Left hindlimb (tissue), 1 donor: ENCODE measurements at regions not wholly inside any gene's neighbourhood (a gene's known extent, or its start where the extent isn't known, plus 50 kb on each side); places are given as distances from the start of the nearest gene placed in this dataset.
"Not testable (repeated sequence)": the region's sequence is repeated elsewhere in the genome, so short reads cannot be mapped to it uniquely, and the experiment has no call there.

ENCODE experiments used
- DNase-seq: peaks from one replicate; pipeline ENCODE4 v3.0.0-alpha.2; 2018

DNA sequence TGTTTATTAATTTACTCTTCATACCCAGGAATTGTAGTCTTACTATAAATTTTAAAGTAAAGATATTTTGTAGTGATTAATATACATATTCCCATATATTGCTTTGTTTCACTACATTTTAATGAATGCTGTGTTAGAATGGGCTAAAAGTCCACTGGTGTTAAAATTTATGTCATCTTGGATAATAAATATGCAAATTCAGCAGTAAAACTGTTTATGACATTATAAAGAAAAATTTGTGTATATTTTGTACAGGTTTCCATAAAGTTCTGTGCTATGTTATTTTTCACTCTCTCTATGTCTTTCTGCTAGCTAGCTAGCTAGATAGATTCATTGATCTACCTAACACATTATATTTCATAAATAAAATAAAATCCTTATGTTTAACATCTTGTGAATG, 1071.2 kb downstream of the FAT4 start:
- no peak for DNase-seq

DNA sequence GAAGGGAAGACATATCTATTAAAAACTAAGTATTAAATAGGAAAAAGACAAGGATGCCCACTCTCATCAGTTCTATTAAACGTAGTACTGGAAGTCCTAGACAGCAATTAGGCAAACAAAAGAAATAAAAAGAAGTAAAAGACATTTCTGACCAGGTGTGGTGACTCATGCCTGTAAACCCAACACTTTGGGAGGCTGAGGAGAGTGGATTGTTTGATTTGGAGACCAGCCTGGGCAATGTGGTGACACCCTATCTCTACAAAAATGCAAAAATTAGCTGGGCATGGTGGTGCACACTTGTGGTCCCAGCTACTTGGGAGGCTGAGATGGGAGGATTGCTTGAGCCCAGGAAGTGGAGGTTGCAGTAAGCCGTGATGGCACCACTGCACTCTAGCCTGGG, 1071.8 kb downstream of the FAT4 start:
- DNase-seq, result no peak

DNA sequence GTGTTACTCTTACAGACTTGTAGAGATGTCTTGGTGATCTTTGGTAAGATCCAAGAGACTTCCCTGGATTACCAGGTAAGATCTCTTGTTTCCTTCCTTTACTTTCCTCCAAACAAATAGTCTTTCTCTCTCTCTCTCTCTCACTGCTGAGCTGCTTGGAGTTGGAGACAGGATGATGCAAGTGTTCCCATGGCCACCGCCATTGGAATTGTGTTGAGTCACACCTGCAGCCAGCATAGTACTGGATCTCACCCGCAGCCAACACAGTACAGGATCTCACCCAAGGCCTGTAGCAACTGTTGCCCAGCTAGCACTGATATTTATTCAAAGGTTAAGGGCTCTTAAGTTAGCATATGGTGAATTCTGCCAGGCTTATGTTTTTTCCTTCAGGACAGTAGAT, 1080.9 kb downstream of the FAT4 start:
- no peak for DNase-seq

DNA sequence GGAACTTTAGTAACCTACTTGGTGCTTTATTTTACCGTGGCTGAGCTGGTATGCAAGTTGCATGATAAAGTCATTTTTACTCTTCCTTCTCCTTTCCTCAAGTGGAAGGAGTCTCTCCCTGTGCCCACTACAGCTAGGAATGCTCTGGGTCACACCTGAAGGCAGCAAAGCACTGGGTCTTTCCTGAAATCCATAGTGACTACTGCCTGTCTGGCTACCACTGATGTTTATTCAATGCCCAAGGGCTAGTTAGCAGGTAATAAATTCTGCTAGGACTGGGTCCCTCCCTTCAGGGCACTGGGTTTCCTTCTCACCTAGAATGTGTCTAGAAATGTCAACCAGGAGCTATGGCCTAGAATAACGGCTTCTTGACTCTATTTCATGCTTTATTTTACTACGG, 1081.4 kb downstream of the FAT4 start:
- no peak for DNase-seq

DNA sequence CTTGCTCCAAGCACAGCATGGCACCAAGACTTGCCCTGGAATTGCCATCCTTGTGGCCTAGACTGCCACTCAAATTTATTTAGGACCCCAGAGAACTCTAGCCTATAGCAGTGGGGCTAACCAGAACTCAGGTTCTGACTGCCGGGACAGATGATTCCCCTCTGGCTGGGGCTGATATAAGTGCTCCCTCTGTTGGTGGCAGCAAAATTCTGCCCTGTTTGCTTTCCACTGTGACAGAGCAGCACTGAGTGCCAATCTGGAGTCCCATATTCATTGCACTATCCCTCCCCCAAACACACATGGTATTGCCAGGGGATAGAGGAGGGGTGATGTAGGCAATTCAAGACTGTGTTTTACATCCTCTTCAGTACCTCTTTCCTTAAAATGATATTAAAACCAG, 1081.9 kb downstream of the FAT4 start:
- DNase-seq, result no peak

DNA sequence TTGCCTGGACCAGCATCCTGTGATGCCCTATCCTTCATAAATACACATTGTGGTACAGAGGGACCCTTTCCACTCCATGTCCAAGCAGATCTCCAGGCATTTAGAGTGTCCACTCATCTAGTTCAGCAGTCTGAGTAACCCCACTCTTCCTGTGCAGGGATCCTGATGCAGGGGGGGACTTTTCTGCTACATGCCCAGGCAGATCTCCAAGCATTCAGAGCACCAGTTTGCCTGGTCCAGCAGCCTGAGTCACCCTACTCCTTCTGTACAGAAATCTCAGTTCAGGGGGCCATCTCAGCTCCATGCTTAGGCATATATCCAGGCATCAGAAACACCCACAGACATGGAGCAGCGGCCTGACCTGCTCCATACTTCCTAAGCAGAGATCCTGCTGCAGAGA, 1089.8 kb downstream of the FAT4 start:
- DNase-seq, result no peak

DNA sequence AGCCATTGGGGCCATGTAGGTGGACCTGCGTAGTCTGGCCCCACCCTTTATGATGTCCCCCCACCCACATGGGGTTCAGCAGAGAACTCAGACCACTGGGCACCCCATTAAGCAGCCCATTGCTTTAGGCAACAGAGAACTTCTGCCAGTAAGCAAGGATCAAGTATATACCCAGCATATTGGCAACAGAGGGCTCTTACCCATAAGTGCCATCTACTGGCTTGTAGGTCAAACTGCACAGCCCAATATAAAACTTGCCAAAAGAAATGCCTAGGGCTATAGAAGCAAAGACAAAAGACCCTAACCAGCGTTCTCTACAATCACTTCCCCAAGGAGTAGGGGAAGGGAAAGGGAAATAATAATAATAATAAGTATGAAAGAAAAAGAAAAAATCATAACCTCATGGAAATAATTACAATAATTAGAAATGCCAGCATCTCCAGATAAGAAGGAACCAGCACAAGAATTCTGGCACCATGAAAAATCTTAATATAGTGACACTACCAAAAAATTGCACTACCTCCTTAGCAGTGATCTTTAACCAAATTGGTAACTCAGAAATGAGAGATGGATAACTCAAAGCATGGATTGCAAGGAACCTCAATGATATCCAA, 1090.7 kb downstream of the FAT4 start:
- DNase-seq, result no peak

DNA sequence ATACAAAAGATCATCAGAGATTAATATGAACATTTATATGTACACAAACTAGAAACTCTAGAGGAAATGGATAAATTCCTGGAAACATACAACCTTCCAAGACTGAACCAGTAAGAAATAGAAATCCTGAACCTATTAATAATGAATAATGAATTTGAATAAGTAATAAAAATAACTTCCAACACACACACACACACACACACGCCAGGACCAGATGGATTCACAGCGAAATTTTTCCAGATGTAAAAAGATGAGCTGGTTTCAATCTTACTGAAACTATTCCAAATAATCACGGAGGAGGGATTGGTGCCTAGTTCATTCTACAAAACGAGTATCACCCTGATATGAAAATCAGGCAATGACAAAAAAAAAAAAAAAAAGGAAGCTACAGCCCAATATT, 1095.0 kb downstream of the FAT4 start:
- no peak for DNase-seq

DNA sequence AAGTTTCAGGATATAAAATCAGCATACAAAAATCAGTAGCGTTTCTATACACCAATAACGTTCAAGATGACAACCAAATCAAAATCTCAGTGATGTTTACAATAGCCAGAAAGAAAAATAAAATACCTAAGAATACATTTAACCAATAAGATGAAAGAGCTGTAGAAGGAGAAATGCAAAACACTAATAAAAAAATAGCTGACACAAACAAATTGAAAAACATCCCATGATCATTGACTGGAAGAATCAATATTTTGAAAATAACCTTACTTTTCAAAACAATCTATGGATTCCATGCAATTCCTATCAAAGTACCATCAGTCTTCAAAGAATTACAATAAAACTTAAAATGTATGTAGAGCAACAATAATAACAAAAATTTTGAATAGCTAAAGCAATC, 1096.3 kb downstream of the FAT4 start:
- no peak for DNase-seq

DNA sequence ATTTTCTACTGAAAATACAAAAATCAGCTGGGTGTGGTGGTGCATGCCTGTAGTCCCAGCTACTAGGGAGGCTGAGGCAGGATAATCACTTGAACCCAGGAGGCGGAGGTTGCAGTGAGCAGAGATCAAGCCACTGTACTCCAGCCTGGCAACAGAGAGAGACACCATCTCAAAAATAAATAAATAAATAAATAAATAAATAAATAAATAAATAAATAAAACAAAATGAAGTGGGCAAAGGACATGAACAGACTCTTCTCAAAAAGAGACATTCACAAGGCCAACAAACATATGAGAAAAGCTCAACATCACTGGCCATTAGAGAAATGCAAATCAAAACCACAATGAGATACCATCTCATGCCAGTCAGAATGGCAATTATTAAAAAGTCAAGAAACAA, 1097.6 kb downstream of the FAT4 start:
- not testable (repeated sequence) for DNase-seq

DNA sequence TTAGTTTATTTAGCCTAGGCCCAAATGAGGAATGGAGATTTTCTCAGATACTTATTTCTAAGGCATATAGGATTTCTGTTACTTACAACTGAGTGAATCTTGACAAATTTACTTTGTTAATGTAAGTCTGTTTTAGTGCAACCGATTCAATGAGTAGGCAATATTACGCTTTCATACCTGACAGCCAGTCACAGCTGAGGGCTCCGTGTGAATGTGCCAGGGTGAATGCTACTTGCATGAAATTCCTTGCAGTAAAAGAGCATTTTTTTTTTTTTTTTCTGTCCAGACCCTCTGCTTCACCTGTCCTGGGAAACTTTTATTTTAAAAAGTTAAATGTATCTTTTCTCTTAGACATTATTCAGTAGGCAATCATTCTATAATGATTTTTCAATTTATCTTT, 1100.0 kb downstream of the FAT4 start:
- no peak for DNase-seq

DNA sequence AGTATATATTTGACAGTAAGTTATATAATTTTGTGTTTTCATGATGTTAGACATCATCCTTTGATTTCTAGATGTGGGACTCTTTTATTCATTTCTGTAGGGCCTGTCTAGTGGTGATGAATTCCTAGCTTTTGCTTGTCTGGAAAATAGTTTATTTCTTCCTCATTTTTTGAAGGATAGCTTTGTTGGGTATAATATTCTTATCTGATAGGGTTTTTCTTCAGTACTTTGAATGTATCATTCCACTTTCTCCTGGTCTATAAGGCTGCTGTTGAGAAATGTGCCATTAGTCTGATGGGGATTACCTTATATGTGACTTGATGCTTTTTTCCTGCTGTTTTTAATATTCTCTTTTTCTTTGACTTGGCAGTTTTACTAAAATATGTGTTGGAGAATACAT, 1104.5 kb downstream of the FAT4 start:
- DNase-seq, result no peak

DNA sequence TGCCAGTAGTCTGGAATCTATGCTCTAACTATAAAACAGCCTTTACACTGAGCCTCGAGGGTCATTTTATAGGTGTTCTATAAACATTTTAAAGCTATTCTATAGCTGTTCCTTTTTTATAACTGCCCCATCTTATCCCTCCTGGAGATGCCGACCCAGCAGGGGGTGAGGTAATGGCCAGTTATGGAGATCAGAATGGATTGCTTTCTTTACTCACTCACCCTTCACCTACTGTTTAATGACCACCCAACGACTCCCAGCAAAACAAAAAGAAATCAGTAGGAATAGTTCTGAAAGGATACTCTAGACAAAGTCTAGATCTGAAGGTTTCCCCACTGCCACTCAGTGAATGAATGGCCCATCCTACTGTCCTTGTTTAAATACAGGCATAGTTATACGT, 1113.1 kb downstream of the FAT4 start:
- DNase-seq, result no peak

DNA sequence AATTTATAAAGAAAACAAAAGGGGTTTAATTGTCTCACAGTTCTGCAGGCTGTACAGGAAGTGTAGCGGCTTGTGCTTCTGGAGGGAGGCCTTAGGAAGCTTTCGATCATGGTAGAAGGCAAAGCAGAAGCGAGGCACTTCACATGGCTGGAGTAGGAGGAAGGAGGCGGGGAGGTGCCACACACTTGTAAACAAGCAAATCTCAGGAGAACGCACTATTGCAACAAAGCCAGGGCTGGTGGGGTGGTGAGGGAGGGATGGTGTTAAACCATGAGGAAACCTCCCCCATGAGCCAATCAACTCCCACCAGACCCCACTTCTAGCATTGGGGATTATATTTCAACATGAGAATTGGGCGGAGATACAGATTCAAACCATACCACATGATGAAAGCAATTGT, 1116.3 kb downstream of the FAT4 start:
- DNase-seq, result no peak

DNA sequence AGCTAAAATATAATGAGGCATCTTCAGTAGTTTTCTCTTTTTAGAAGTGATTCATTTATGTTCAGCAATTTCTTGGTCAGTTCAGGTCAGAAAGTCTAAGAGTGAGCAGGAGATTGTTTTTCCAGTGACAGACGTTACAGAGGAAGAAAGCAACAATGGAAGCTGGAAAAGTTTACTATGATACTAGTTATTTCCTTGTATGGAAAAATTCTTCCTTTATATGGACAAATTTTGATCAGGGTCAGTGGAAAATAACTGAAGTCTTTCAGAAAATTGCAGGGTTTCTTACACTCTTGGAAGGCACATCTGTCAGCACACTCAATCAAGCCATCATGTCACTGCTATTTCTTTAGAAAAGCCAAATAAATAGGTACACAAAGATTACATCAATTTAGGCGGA, 1120.7 kb downstream of the FAT4 start:
- DNase-seq, result no peak

DNA sequence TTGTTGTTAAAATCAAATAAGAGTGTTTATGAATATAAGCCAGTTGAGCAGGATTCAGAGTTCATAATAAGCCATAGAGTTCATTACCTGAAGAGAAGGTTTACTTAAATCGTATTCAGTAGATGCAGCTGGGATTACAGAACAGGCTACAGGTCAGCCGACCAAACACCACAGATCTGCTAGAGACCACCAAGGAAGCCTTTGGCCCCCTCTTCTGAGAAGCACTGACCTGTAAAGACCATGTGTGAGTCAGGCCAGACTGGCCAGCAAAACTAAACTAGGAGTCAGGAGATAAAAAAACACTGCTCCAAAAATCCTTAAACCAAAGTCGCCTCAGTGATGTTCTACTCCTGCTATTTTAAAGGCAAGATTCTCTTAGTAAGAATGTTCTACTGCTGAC, 1125.5 kb downstream of the FAT4 start:
- no peak for DNase-seq

DNA sequence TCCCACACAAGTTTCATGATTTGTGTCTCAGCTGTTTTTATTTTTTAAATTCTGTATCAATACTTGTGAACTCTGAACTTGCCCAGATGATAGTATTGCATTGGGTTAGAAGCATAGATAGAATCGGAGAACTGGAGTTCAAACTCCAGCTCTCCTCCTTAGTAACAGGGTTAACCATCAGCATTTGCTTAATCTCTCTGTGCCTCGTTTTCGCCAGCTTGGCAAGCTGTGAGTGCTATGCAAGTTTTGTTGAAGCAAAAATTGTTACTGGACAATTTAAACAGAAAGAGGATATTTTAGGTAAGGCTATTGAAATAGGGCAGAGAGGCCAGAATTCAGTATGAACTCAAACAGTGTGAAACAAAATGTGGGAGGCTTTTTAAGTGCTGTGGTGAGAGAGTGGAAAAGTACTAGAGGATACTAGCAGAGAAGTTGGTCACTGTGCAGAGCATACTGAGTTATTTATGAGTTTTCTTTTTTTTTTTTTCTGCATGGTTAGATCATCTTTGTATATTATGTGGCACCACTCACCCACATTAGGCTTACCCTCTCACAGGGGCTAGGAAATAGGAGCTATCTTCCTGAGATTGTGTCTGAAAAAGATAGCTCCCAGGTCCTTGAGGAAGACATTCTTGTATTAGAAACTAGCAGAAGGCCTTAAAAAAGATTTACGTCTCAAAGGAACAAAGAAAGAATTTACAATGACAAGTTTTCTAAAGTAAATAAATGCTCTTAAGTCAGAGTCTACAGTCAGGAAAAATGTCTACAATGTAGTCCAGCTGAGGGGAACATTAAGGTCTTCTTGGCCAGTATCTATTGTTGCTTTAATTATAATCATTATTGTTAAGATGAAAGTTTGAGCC, 1126.6 kb downstream of the FAT4 start:
- no peak for DNase-seq

DNA sequence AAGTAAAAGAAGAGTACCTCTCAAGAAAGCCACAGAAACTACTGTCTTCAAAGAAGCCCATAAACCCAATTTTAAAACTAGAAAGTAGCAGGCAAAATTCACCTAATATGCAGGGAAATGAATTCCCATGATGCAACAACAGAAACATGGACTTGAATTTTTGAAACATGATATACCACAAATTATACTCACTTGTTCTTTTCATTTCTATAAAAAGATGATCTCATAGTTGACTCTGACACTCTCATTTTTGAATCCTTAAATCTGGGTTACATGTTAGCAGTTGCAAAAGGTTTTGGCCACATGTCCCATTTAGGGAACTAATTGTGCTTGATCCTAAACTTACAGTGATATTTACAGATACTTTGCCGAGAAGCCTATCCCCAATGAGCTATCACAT, 1130.8 kb downstream of the FAT4 start:
- no peak for DNase-seq

DNA sequence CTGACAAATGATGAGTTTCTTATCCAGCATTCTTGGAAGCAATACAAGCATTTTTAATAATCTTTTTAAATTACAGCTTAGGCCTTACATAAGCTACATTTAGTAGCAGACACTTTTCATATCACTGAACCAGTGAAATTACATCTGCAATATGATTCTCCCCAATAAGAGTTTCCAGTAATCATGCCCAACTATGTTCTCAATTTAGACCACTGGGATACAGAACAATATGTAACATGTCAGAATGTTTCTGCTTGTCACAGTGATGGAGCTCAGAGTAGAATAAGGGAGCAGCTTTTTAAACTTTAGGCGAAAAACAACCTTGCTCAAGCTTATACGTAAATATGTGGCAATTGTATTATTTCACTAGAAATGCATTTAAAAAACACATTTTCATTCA, 1132.2 kb downstream of the FAT4 start:
- DNase-seq, result no peak

DNA sequence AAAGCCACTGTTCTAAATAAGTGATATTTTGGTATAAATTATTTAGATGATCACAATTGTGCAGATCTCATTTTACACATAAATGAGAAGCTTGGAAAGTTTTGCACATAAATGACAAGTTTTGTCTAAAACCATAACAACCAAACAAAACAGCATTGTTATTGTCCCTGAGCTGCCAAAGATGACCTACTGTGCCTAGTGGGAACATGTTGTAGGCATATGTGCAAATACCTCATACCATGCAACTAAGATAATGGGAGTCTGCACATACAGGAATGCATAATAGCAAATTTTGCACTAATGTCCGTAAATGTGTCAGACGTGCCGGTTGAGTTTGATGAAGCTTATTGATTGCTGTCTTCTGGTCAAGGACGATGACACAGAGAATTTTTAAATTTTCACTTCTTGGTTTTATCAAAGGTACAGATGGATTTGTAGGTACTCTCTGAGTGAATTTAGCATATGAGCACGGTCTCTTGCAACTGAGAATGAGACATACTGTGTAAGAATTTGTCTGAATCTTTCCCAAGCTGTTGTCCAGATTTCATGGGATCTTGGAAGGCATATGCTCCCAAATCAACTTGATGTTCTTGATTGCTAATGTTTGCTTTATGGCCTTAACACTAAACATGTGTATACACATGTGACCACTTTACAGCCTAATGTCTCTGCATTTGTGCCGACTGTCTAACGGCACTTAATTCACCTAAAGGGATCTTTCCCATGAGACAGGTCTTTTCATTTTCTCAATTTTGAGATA, 1133.5 kb downstream of the FAT4 start:
- peak; percentile 28 for DNase-seq

DNA sequence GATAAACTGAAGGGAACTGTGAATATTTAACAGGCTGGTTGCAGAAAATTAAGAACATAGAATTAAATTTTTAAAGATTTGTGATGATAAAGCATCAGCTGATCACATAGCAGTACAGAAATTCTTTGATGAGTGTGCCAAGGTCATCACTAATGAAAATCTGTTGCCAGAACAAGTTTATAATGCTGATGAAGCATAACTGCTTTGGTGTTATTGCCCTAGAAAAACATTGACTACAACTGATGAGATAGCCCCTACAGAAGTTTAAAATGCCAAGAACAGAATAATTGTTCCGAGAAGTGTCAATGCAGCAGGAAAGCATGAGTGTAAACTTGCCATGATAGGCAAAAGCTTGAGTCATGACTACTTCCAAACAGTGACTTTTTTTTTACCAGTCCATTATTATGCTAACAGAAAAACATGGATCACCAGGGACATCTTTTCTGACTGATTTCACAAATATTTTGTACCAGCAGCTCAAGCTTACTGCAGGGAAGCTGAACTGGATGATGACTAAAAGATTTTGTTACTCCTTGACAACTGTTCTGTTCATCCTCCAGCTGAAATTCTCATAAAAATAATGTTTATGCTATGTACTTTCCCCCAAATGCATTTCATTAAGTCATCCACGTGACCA, 1136.6 kb downstream of the FAT4 start:
- no peak for DNase-seq

DNA sequence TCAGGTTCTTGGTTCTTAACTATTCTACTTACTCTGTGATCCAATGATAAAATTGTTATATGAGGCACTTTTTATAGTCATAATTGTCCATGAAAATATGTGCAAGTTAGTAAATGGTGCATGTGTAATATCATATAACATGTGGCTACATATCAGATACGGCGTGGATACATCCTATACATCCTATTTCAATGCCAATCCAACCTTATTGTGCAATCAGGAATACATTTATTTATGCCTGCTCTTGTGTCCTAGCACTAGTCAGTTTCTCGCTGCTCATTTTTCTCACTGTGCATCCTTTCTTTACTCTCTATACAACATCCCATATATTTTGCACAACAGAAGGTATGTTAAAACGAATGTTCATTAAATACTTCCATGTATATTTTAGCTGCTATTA, 1141.1 kb downstream of the FAT4 start:
- no peak for DNase-seq

DNA sequence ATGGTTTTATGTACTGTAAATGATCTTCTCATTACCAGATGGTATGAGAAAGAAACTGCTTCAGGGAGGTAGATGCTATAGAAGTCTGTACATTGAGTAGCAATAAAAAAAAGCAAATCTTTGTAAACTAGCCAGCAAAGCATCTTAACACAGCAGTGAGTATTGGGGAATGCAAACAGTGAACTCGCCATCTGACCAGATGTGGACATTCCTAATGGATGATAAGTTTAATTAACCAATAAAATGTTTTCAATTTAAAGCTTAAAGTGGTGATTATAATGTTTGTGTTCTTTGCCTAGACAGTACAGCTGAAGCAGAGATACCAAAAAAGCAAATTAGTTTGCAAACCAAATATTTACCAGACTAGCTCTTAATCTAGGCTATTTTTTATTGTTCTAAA, 1144.2 kb downstream of the FAT4 start:
- DNase-seq, result no peak

DNA sequence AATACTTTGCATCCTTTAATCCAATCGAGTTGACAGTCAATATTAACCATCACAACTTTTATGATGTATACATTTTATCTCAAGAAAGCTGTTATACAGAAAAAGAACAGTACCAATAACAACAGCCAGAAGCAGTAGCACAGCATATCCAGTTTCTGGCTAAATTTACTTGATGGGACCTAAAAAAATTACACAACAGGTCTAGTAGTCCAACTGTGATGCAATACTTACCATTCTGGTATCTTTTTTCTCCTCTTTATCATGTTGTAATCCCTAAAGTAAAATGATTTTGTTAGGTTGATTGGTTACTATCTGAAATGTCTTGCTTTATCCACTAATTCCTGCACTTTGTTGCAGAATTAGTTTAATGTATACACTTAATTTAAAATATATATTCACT, 1150.6 kb downstream of the FAT4 start:
- DNase-seq, result no peak
